Esophagus muscularis mucosa (tissue), 3 donors: ENCODE measurements at regions not wholly inside any gene's neighbourhood (a gene's known extent, or its start where the extent isn't known, plus 50 kb on each side); places are given as distances from the start of the nearest gene placed in this dataset.

Experiments
- POLR2A ChIP-seq: fragments of 450-650 bp; IDR thresholded peaks from one replicate; pipeline ENCODE4 v1.6.1; 2017; ENCODE audit warnings: antibody characterized with exemption, moderate library complexity, mild to moderate bottlenecking, low read depth
- TF ChIP-seq, protein P1 (sequence below), 3 experiments: fragments of 200-600 bp in 2 of 3; fragments of 450-650 bp in 1 of 3; sonication (generic) in 2 of 3; IDR thresholded peaks; one replicate each; pipeline ENCODE4 v1.5.1; 2017 to 2019; ENCODE audit warnings: antibody characterized with exemption in 3 of 3, mild to moderate bottlenecking in 2 of 3, moderate library complexity in 1 of 3

DNA sequence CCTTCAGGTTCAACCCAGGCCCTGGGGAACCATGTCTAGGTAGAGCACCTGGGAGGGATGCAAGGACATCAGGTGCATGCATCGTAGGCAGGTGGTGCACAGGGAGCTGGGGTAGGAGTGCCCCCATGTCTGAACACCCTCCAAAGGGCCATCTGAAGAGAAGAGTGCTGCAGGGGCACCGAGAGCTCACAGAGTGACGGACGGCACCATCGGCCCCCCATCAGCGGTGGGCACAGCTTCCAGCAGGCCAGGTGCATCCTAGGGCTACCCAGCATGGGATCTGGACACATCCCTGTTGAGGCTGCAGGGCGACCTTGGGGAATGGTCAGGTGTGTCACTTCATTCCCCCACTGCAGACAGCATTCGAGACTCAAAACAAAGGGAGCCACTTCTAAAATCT lies 138.3 kb upstream of the CDH4 start:
- TF ChIP-seq, protein P1, sequence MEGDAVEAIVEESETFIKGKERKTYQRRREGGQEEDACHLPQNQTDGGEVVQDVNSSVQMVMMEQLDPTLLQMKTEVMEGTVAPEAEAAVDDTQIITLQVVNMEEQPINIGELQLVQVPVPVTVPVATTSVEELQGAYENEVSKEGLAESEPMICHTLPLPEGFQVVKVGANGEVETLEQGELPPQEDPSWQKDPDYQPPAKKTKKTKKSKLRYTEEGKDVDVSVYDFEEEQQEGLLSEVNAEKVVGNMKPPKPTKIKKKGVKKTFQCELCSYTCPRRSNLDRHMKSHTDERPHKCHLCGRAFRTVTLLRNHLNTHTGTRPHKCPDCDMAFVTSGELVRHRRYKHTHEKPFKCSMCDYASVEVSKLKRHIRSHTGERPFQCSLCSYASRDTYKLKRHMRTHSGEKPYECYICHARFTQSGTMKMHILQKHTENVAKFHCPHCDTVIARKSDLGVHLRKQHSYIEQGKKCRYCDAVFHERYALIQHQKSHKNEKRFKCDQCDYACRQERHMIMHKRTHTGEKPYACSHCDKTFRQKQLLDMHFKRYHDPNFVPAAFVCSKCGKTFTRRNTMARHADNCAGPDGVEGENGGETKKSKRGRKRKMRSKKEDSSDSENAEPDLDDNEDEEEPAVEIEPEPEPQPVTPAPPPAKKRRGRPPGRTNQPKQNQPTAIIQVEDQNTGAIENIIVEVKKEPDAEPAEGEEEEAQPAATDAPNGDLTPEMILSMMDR (IDR thresholded peaks at IDR 0.05) = no peak
- no peak for TF ChIP-seq POLR2A
